Liver (tissue), 8 donors: ENCODE measurements at regions not wholly inside any gene's neighbourhood (a gene's known extent, or its start where the extent isn't known, plus 50 kb on each side); places are given as distances from the start of the nearest gene placed in this dataset.

ENCODE experiments used
- DNase-seq: peaks from one replicate; pipeline ENCODE4 v3.0.0-alpha.2; 2017; ENCODE audit warnings: low spot score
- H3K27ac ChIP-seq, 2 donors: one replicate each; pipeline ENCODE4 v1.7.0; 2013; ENCODE audit warnings: inconsistent platforms in 2 of 2, low read length in 2 of 2, control low read depth in 1 of 2, low read depth in 1 of 2, mild to moderate bottlenecking in 1 of 2
- H3K27me3 ChIP-seq, 4 donors: one replicate each; pipeline versions ENCODE4 v1.6.1 to v1.7.0; 2013; ENCODE audit warnings: low read length in 3 of 4, inconsistent platforms in 1 of 4, mild to moderate bottlenecking in 1 of 4, moderate library complexity in 1 of 4; ENCODE audit not compliant: control insufficient read depth in 4 of 4, insufficient read depth in 4 of 4
- H3K36me3 ChIP-seq, 4 donors: one replicate each; pipeline versions ENCODE4 v1.6.1 to v1.7.0; 2013; ENCODE audit warnings: low read length in 3 of 4, mild to moderate bottlenecking in 3 of 4, low read depth in 1 of 4, moderate library complexity in 1 of 4; ENCODE audit not compliant: control insufficient read depth in 4 of 4, insufficient read depth in 3 of 4
- H3K4me1 ChIP-seq, 4 donors: one replicate each; pipeline versions ENCODE4 v1.6.1 to v1.7.0; 2013; ENCODE audit warnings: low read length in 3 of 4, mild to moderate bottlenecking in 3 of 4, moderate library complexity in 1 of 4; ENCODE audit not compliant: control insufficient read depth in 4 of 4, insufficient read depth in 4 of 4
- H3K4me3 ChIP-seq, 3 donors: one replicate each; pipeline versions ENCODE4 v1.6.1 to v1.7.0; 2013; ENCODE audit warnings: low read length in 3 of 3, control low read depth in 1 of 3, low read depth in 1 of 3, mild to moderate bottlenecking in 1 of 3
- H3K9ac ChIP-seq, 2 donors: one replicate each; pipeline ENCODE4 v1.7.0; 2013; ENCODE audit warnings: low read length in 2 of 2, mild to moderate bottlenecking in 2 of 2, moderate library complexity in 2 of 2, control low read depth in 1 of 2, low read depth in 1 of 2
- H3K9me3 ChIP-seq, 4 donors: one replicate each; pipeline versions ENCODE4 v1.6.1 to v1.7.0; 2013; ENCODE audit warnings: low read length in 3 of 4; ENCODE audit not compliant: control insufficient read depth in 4 of 4
- ATF3 ChIP-seq: IDR thresholded peaks from 2 replicates; pipeline ENCODE4 v1.6.1; 2016; ENCODE audit warnings: antibody characterized with exemption
- CTCF ChIP-seq: fragments of 150-350 bp; IDR thresholded peaks from 2 replicates; pipeline ENCODE4 v1.5.1; 2017; ENCODE audit warnings: improper control_type of control experiment, low read depth, low read length; ENCODE audit not compliant: missing input control
- EGR1 ChIP-seq, 2 donors: IDR thresholded peaks; 2 replicates each; pipeline ENCODE4 v1.6.1; 2016 to 2018; ENCODE audit warnings: antibody characterized with exemption in 2 of 2, low read depth in 2 of 2
- FOXA1 ChIP-seq: IDR thresholded peaks from 2 replicates; pipeline ENCODE4 v1.6.1; 2016; ENCODE audit warnings: antibody characterized with exemption
- FOXA2 ChIP-seq: IDR thresholded peaks from 2 replicates; pipeline ENCODE4 v1.6.1; 2016; ENCODE audit warnings: antibody characterized with exemption
- GABPA ChIP-seq, 2 donors: IDR thresholded peaks in 1 of 2; conservative IDR thresholded peaks in 1 of 2; 2 replicates each; pipeline ENCODE4 v1.6.1; 2016; ENCODE audit warnings: antibody characterized with exemption in 2 of 2, mild to moderate bottlenecking in 1 of 2, moderate library complexity in 1 of 2
- HNF4A ChIP-seq, 2 donors: conservative IDR thresholded peaks; 2 replicates each; pipeline ENCODE4 v1.6.1; 2016; ENCODE audit warnings: antibody characterized with exemption in 2 of 2, mild to moderate bottlenecking in 2 of 2
- HNF4G ChIP-seq: IDR thresholded peaks from 2 replicates; pipeline ENCODE4 v1.6.1; 2016; ENCODE audit warnings: antibody characterized with exemption
- JUND ChIP-seq, 2 donors: IDR thresholded peaks; 2 replicates each; pipeline ENCODE4 v1.6.1; 2016; ENCODE audit warnings: antibody characterized with exemption in 2 of 2
- MAX ChIP-seq: IDR thresholded peaks from 2 replicates; pipeline ENCODE4 v1.6.1; 2016; ENCODE audit warnings: antibody characterized with exemption
- NR2F2 ChIP-seq: IDR thresholded peaks from 2 replicates; pipeline ENCODE4 v1.6.1; 2016; ENCODE audit warnings: antibody characterized with exemption
- RAD21 ChIP-seq, 2 donors: IDR thresholded peaks; 2 replicates each; pipeline ENCODE4 v1.6.1; 2016; ENCODE audit warnings: antibody characterized with exemption in 2 of 2, mild to moderate bottlenecking in 2 of 2
- RXRA ChIP-seq, 2 donors: IDR thresholded peaks; 2 replicates each; pipeline ENCODE4 v1.6.1; 2017 to 2018; ENCODE audit warnings: antibody characterized with exemption in 2 of 2, mild to moderate bottlenecking in 1 of 2
- SP1 ChIP-seq: IDR thresholded peaks from 2 replicates; pipeline ENCODE4 v1.6.1; 2018; ENCODE audit warnings: antibody characterized with exemption, mild to moderate bottlenecking
- TAF1 ChIP-seq: conservative IDR thresholded peaks from 2 replicates; pipeline ENCODE4 v1.6.1; 2016; ENCODE audit warnings: antibody characterized with exemption, mild to moderate bottlenecking
- YY1 ChIP-seq: IDR thresholded peaks from 2 replicates; pipeline ENCODE4 v1.6.1; 2016; ENCODE audit warnings: antibody characterized with exemption, mild to moderate bottlenecking
- WGBS: extraction: QIAGEN DNeasy Blood & Tissue Kit; methylation state at CpG from one replicate; pipeline ENCODE4 v1.1.7; 2013; 5-methylcytosine and 5-hydroxymethylcytosine counted together
- TF ChIP-seq, protein P1 (sequence below): IDR thresholded peaks from 2 replicates; pipeline ENCODE4 v1.6.1; 2016; ENCODE audit warnings: antibody characterized with exemption, mild to moderate bottlenecking
- TF ChIP-seq, protein P2 (sequence below): IDR thresholded peaks from 2 replicates; pipeline ENCODE4 v1.6.1; 2016; ENCODE audit warnings: antibody characterized with exemption
- donor health status: healthy.
- donor health status: healthy.
- donor health status: healthy.
- donor health status: healthy.
- donor health status: healthy.

- Histone ChIP-seq H3K36me3 (no peaks in the 10 kb centered on the region), H3K9ac (no peak overlapping the region), H3K27ac (no peak overlapping the region), H3K4me3 (no peak overlapping the region), H3K4me1 (no peaks in the 10 kb centered on the region), H3K27me3 (peaks cover 0 to 6% (median 0%) of the 10 kb centered on the region in 4 donors), H3K9me3 (no peaks in the 10 kb centered on the region)
- TF ChIP-seq EGR1 (IDR thresholded peaks at IDR 0.05; ENCODE audit: low read depth in 2 of 2) (no peak), GABPA (IDR thresholded peaks at IDR 0.05 in 1 of 2, conservative IDR thresholded peaks at IDR 0.05 in 1 of 2) (no peak), ATF3 (no peak), YY1 (no peak), RXRA (IDR thresholded peaks at IDR 0.05) (no peak), FOXA2 (no peak), FOXA1 (no peak), MAX (no peak), JUND (IDR thresholded peaks at IDR 0.05) (no peak), TAF1 (no peak), SP1 (no peak), NR2F2 (no peak), HNF4G (no peak), CTCF (no peak), HNF4A (conservative IDR thresholded peaks at IDR 0.05) (no peak), RAD21 (IDR thresholded peaks at IDR 0.05) (no peak)
- TF ChIP-seq, protein P1, sequence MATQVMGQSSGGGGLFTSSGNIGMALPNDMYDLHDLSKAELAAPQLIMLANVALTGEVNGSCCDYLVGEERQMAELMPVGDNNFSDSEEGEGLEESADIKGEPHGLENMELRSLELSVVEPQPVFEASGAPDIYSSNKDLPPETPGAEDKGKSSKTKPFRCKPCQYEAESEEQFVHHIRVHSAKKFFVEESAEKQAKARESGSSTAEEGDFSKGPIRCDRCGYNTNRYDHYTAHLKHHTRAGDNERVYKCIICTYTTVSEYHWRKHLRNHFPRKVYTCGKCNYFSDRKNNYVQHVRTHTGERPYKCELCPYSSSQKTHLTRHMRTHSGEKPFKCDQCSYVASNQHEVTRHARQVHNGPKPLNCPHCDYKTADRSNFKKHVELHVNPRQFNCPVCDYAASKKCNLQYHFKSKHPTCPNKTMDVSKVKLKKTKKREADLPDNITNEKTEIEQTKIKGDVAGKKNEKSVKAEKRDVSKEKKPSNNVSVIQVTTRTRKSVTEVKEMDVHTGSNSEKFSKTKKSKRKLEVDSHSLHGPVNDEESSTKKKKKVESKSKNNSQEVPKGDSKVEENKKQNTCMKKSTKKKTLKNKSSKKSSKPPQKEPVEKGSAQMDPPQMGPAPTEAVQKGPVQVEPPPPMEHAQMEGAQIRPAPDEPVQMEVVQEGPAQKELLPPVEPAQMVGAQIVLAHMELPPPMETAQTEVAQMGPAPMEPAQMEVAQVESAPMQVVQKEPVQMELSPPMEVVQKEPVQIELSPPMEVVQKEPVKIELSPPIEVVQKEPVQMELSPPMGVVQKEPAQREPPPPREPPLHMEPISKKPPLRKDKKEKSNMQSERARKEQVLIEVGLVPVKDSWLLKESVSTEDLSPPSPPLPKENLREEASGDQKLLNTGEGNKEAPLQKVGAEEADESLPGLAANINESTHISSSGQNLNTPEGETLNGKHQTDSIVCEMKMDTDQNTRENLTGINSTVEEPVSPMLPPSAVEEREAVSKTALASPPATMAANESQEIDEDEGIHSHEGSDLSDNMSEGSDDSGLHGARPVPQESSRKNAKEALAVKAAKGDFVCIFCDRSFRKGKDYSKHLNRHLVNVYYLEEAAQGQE = no peak
- TF ChIP-seq, protein P2, sequence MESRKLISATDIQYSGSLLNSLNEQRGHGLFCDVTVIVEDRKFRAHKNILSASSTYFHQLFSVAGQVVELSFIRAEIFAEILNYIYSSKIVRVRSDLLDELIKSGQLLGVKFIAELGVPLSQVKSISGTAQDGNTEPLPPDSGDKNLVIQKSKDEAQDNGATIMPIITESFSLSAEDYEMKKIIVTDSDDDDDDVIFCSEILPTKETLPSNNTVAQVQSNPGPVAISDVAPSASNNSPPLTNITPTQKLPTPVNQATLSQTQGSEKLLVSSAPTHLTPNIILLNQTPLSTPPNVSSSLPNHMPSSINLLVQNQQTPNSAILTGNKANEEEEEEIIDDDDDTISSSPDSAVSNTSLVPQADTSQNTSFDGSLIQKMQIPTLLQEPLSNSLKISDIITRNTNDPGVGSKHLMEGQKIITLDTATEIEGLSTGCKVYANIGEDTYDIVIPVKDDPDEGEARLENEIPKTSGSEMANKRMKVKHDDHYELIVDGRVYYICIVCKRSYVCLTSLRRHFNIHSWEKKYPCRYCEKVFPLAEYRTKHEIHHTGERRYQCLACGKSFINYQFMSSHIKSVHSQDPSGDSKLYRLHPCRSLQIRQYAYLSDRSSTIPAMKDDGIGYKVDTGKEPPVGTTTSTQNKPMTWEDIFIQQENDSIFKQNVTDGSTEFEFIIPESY = no peak
- WGBS = 83% methylated on average over 12 of the region's 12 CpGs
- DNase-seq = no peak
These were observed 479.0 kb downstream of the BRD1 start for GRCh38 chr22:49348631-49349030.
